Fibroblast of pulmonary artery (primary cell): ENCODE measurements at regions not wholly inside any gene's neighbourhood (a gene's known extent, or its start where the extent isn't known, plus 50 kb on each side); places are given as distances from the start of the nearest gene placed in this dataset.

Experiments used
- DNase-seq: peaks from one replicate; pipeline ENCODE4 v3.0.0-alpha.2; 2010; ENCODE audit warnings: low read depth
- H3K4me3 ChIP-seq: replicated peaks from 2 replicates; pipeline ENCODE4 v1.5.1; 2011; ENCODE audit warnings: low read depth, mild to moderate bottlenecking, control low read depth, low read length, moderate library complexity
- TF ChIP-seq, protein P1 (sequence below): IDR thresholded peaks from 2 replicates; pipeline ENCODE4 v1.5.1; 2011; ENCODE audit warnings: mild to moderate bottlenecking, control low read depth, low read length, inconsistent platforms; ENCODE audit errors: missing control alignments

DNA sequence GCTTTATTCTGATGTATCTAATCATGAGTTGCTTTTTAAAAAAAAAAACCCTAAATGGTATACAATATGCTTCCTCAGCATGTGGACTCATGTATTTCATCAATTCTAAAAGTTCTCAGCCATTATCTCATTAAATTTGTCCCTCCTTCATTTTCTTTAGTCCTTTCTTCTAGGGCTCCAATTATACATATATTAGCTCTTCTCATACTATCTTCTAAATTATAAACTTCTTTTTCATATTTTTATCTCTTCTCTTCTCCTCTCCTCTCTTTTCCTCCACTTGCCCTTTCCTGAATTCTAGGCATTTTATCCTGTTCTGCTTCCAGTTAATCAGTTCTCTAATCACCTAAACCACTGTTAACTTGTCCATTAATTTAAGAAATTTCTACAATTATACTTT, 55.0 kb upstream of the IL33 start:
- TF ChIP-seq, protein P1, sequence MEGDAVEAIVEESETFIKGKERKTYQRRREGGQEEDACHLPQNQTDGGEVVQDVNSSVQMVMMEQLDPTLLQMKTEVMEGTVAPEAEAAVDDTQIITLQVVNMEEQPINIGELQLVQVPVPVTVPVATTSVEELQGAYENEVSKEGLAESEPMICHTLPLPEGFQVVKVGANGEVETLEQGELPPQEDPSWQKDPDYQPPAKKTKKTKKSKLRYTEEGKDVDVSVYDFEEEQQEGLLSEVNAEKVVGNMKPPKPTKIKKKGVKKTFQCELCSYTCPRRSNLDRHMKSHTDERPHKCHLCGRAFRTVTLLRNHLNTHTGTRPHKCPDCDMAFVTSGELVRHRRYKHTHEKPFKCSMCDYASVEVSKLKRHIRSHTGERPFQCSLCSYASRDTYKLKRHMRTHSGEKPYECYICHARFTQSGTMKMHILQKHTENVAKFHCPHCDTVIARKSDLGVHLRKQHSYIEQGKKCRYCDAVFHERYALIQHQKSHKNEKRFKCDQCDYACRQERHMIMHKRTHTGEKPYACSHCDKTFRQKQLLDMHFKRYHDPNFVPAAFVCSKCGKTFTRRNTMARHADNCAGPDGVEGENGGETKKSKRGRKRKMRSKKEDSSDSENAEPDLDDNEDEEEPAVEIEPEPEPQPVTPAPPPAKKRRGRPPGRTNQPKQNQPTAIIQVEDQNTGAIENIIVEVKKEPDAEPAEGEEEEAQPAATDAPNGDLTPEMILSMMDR = no peak
- no peak for DNase-seq
- H3K4me3 ChIP-seq = no peak overlapping the region

DNA sequence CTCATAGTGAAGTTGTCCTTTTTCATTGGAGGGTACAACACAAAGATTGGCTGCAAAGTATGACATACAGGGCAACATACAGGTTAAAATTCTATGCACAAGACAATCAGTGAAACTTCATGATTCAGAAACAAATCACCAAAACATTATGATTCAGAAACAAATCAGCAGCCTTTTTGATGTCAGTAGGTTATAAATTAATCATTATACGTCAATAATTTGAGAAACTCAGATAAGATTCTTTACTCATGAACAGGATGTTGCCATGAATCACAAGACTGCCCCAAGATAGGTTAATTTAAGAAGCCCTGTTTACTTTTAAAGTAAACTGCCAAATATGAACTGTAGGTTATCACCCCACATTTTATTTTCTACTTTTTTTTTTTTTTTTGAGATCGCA, 62.2 kb upstream of the IL33 start:
- TF ChIP-seq, protein P1 = no peak
- no peak overlapping the region for H3K4me3 ChIP-seq
- DNase-seq = peak; percentile 59

DNA sequence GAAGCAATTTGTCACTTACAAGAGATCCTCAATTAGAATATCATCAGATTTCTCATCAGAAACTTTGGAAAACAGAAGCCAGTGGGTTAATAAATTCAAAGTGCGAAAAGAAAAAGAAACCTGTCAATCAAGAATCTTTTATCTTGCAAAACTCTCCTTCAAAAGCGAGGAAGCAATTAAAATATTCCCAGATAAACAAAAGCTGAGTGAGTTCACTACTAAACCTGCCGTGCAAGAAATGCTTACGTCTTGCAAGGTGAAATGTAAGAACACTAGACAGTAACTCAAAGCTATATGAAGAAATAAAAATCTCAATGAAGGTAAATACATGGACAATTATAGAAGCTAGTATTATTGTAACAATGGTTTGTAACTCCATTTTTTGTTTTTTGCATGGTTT, 62.8 kb upstream of the IL33 start:
- H3K4me3 ChIP-seq = no peak overlapping the region
- DNase-seq = no peak
- TF ChIP-seq, protein P1 = no peak

DNA sequence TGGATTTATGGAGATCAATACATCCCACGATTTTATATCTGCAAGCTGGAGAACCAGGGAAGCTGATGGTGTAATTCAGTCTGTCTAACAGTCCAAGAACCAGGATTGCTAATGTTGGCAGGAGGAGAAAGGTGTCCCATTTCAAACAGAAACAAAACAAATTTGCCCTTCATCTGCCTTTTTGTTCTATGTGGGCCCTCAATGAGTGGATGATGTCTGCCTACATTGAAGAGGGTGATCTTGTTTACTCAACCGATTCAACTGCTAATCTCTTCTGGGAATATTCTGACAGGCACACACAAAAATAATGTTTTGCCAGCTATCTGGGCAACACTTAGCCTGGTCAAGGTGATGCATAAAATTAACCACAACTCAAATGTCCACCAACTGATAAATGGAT, 65.1 kb upstream of the IL33 start:
- TF ChIP-seq, protein P1 = no peak
- DNase-seq = no peak
- H3K4me3 ChIP-seq = no peak overlapping the region

DNA sequence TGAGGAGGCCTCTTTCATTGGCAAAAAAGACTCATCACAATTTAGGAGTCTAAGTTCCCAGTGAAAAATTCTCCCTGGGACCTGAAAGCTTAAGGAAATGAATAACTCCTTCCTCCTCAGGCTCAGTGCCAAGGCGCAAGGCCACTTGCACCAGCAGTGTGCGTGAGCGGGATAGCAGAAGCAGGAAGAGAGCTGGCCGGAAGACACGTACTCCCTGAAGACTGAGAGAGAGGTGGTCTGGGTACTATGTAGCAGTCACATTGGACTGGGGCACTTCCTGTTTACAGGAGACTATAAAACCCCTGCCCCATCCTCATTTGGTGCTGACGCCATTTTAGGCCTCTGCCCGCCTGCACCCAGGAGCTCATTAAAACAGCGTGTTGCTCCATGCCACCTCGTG, 66.3 kb upstream of the IL33 start:
- peak; percentile 81 for DNase-seq
- no peak overlapping the region for H3K4me3 ChIP-seq
- TF ChIP-seq, protein P1 = no peak

DNA sequence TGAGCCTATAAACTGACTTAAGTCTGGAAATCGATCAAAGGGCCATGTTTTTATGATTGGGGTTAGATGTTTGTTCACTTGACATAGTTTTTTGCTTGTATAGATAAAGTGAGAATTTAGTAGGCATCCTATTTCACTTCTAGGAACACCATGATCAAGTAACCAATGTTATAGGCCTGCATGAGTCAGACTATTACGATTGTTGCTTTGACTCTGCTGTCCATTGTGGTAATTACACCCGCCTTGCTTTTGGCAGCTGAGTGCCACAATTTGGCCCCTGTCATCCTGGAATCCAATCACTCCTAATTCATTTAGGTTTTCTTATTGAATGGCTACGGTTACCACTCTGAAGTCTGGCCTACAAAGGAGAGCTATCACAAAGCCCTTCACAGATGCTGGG, 67.8 kb upstream of the IL33 start:
- no peak overlapping the region for H3K4me3 ChIP-seq
- TF ChIP-seq, protein P1 = no peak
- no peak for DNase-seq

DNA sequence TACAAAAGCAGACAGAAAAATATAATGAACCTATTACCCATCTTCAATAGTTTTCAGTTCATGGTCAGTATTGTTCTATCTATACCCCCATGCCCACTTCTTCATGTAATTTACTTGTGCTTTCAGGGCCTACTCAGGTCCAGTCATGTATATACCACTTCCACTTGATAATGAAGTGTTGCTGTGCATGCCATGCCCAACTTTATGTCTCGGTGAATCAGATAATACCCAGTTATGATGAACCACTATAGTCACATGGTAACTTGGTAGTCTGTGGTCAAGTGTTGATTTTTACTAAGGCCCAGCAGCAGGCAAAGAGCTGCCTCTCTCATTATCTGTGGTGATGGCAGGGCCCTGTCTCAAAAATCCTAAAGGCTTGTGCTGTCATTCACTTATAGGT, 70.7 kb upstream of the IL33 start:
- DNase-seq = no peak
- no peak overlapping the region for H3K4me3 ChIP-seq
- TF ChIP-seq, protein P1 = no peak
